GM18867 (cell line): ENCODE measurements at regions not wholly inside any gene's neighbourhood (a gene's known extent, or its start where the extent isn't known, plus 50 kb on each side); places are given as distances from the start of the nearest gene placed in this dataset.
"Not testable (repeated sequence)": the region's sequence is repeated elsewhere in the genome, so short reads cannot be mapped to it uniquely, and the experiment has no call there.

Experiments
- ATAC-seq: cut with Tn5 transposase; IDR thresholded peaks from one replicate; pipeline ENCODE4 v1.9.1; 2021; ENCODE audit warnings: mild to moderate bottlenecking, moderate library complexity; ENCODE audit not compliant: unreplicated experiment

- no peak for ATAC-seq
These were observed 173.4 kb downstream of the TMEM200C start for GRCh38 chr18:5721924-5722323.

DNA sequence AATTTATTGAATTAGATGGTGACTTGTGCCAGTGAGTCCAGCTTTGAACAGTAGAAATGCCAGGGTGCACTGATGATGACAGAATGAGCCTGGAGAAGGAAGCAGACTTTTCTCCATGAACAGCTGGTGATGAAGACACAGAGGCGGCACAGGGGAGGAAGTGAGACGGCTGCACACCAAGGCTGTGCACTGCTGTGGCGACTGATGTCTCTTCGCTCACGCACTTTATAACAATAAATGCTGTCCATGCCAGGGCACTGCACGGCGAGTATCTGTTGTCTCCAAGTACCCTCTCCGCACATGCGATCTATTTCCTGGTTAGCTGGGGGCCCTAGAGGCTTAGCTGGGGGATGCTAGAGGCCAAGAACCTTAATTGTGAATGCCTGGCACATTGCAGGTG lies 175.2 kb downstream of the TMEM200C start:
- no peak for ATAC-seq

DNA sequence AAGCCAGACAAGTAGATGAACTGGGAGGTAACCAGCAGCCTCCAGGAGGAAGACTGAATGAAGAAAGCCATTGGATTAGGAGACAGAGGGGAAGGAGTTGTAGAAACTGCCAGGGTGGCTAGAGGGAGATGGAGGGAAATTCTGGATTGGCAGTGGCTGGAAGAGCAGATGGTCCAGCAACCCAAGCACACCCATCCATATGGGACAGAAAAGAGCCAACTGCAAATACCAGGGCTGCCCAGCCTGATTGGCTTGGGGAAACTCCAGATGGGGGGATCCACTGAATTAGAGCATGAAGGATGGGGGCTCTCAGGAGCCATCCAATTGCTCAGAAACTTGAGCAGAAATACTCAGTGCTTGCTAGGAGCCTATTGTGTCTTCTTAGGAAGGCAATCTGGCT lies 173.5 kb upstream of the EPB41L3 start:
- no peak for ATAC-seq

DNA sequence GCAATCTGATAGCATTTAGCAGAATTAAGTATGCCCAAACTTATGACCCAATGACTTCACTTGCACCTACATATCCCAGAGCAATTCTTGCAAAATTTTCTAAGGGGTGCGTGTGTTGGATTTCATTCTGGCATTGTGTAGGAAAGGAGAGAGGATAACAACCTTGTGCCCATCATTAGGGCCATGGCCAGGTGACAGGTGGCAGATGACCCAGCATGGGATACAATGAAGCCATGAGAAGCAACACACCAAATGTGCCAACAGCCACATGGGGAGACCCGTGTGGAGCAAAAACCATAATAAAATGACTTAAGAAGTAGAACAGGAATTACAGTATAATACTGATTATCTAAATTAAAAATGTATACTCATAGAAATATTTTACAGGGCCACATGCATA lies 166.9 kb upstream of the EPB41L3 start:
- ATAC-seq, result no peak

GRCh38 chr18:5710235-5710634 lies 166.4 kb upstream of the EPB41L3 start:
- no peak for ATAC-seq

GRCh38 chr18:5709476-5710095 lies 165.8 kb upstream of the EPB41L3 start:
- ATAC-seq, result no peak

DNA sequence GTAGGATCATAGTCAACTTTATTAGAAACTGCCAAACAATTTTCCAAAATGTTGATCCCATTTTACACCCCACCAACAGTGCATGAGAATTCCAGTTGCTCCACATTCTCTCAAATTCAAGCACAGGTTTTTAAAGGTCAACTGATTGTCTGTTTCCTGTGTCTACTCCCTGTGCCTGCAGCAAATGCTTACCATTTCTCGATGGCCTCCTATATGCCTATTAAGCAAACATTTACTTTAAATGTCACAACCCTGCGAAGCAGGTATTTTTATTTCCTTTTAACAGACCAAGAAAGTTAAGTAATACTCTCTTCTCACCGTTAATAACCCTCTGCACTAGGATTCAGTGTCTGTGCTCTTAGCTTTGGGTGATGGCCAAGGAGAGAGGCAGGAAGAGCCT lies 163.8 kb upstream of the EPB41L3 start:
- ATAC-seq, result no peak

DNA sequence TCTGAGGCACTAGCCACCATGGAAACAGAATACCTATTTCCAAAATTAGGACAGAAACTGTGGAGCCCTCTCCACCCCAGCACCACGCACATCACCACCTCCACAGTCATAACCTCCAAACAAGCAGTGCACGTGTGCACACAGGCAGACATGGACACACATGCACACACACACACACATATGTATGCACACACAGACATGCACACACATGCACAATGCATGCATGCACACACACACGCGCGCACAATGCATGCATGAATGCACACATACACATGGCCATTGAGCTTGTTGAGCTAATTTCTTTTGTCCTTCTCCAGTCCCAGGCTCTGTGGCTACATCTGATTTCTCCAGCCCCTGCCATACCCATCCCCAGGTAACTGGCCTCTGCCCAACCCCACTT lies 161.6 kb upstream of the EPB41L3 start:
- ATAC-seq, result no peak

DNA sequence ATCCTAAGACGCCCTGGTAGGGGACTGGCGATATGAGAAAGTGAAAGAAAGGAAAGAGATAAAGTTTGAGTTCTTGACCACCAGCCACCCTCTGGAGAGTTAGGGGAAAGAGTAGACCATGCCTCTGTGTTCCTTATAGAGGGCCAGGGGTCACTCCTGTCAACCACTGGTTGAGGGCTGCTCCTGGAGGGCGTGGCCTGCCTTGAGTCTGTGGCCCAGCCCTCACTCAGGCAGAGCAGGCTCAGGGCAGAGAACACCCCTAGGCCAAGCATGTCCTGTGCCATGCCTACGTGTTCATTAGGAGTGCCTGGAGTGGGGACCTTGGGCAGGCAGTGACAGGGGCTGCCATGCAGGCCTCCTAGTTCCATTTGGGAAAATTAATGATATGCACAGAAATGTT lies 161.1 kb upstream of the EPB41L3 start:
- ATAC-seq, result no peak

DNA sequence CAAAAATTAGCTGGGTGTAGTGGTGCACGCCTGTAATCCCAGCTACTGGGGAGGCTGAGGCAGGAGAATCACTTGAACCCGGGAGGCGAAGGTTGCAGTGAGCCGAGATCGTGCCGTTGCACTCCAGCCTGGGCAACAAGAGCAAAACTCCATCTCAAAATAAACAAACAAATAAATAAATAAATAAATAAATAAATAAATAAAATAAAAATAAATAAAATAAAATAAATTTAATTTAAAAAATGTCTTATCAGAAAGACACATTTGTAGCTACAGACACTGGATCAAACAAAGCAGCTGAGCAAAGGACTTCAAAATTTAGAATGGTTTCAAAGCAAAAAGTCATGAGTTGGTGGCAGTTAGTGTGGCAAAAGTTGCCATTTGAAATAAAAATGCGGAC lies 158.2 kb upstream of the EPB41L3 start:
- not testable (repeated sequence) for ATAC-seq

DNA sequence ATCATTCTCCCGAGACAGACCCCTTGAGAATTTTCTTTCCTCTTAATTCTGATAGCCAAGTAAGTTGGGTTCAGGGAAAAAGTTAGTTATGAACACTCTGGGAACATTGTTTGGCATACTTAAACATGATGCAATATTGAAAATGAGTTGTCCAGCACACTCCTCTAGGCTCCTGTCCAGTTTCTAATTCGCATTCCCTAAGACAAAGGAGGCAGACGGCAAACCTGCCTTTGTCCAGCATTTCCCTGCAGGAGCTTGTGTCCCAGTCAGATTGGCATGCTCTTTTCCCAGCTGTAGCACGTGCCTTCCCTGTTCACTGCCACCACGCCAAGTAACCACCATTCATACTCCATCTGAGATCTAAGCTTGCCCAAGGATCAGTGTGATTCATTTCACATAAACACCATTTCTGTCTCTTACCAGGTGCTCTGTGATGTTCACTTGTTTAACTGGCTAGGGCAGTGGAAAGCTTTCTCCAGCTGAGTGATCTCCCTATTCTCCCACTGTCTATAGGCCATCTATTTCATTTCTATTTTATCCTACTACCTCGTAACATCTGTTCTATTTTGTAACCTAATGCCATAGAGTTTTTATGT lies 150.0 kb upstream of the EPB41L3 start:
- no peak for ATAC-seq

GRCh38 chr18:5678779-5679406 lies 135.1 kb upstream of the EPB41L3 start:
- no peak for ATAC-seq

DNA sequence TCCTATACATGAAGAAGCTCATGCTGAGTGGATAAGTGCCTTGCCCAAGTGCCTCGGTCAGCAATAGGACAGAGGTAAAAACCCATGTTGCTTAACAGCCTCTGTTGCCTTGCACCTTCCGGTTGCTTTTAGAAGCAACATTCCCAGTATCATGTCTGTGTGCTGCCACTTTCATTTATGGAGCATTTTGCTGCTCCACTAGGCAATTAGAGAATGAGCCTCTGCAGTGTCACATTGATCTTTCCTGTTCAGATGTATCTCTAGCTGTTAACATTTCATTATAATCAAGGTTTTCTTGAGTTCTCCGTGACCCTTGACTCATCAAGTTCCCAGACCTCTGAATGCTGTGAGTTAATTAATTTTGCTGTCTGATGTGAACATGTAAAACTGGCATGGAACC lies 134.5 kb upstream of the EPB41L3 start:
- no peak for ATAC-seq

DNA sequence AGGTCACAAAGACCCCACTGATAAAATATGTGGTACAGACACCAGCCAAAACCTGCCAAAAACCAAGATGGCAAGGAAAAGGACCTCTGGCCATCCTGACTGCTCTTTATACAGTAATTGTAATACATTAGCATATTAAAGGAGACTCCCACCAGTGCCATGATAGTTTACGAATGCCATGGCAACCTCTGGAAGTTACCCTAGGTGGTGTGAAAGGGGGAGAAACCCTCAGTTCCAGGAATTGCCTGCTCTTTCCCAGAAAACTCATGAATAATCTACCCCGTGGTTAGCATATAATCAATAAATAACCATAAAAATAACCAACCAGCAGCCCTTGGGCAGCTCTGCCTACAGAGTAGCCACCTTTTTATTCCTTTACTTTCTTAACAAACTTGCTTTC lies 129.8 kb upstream of the EPB41L3 start:
- ATAC-seq, result no peak

GRCh38 chr18:5669585-5669984 lies 125.8 kb upstream of the EPB41L3 start:
- ATAC-seq, result no peak

DNA sequence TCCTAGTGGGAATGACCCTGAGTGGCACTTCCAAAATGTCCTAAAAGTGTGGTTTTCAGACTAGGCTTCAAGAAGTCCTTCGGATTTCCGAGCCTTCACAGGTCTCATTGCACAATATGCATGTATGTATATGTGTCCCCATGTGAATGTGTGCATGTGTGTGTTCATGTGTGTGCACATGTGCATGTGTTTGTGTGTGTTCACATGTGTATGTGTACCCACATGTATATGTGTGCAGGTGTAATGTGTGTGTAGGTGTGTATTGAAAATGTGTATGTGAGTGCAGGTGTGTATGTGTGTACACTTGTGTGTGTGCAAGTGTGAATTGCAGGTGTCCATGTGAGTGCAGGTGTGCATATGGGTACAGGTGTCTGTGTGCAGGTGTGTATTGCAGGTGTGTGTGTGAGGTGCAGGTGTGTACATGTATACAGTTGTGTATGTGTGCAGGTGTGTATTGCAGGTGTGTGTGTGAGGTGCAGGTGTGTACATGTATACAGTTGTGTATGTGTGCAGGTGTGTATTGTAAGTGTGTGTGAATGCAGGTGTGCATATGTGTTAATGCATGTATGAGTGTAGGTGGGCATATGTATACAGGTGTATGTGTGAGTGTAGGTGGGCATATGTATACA lies 124.4 kb upstream of the EPB41L3 start:
- ATAC-seq, result no peak

GRCh38 chr18:5667356-5667755 lies 123.6 kb upstream of the EPB41L3 start:
- ATAC-seq, result no peak

DNA sequence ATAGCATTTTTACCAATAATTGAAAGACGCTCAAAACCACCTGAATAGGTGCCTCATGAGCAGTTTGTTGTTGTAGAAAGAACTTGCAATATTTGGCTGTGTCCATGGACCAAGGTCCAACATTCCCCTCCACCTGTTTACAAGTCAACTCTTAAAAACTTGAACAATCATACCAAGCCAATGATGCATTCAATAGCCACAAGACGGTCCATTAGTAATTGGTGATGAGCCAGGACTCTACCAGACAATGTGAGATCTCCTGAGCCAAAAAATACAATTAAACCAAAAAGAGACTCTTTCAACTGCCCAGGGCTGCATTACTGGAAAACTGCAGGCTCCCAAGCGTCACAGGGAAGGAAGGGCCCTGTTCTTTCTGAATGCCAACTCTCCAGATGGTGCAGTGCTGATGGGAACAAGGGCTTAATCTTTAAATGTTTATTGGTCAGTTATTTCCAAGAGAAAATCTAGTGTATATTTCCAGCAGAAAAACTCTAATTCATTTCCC lies 118.8 kb upstream of the EPB41L3 start:
- no peak for ATAC-seq

DNA sequence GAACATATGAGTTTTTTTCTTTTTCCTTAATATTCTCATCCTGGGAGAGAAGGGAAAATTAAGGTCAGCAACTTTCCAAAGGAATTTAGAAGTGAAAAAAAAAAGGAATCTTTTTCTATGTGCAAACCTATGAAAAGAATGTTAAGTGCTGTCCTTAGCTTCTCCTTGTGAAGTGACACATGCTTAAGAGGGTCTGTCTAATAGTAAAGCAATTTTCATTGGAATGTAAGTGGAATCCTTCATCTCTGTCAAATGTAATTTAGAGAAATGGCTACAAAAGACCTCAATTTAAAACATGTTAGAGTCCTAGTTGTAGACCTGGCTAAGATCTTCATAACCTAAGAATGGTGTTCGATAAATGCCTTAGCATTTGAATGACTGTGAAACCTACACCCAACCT lies 117.4 kb upstream of the EPB41L3 start:
- no peak for ATAC-seq

GRCh38 chr18:5653802-5654201 lies 110.0 kb upstream of the EPB41L3 start:
- ATAC-seq, result no peak

GRCh38 chr18:5651736-5652135 lies 107.9 kb upstream of the EPB41L3 start:
- no peak for ATAC-seq

DNA sequence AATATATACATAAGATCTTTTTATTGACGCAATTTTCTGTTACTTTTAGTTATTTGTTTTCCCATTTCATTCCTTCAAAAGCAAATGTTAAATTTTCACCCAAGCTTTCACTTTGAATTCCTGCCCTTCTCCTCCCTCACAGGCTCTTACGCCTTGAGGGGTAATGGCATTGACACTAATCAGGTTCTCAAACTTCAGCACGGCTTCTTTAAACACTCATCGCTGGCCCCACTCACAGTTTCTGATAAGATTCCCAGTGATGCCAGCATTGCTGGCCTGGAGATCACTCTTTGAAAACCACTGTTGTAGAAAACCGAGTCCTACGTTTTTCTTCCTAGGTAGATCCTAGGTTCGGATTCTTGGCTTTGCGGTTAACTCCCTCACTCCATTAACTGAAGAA lies 105.6 kb upstream of the EPB41L3 start:
- no peak for ATAC-seq
